GM23338 (cell line): ENCODE measurements at regions not wholly inside any gene's neighbourhood (a gene's known extent, or its start where the extent isn't known, plus 50 kb on each side); places are given as distances from the start of the nearest gene placed in this dataset.

Experiments used
- ATAC-seq: fragments of 200-7000 bp; cut with Tn5 transposase; 3 replicates; pipeline ENCODE4 v1.9.1; 2020
- DNase-seq: peaks from one replicate; pipeline ENCODE4 v3.0.0-alpha.2; 2015; ENCODE audit warnings: low spot score
- H2AFZ ChIP-seq: fragments of 200-600 bp; sonication (generic); 2 replicates; pipeline ENCODE4 v1.8.0; 2016; ENCODE audit warnings: antibody characterized with exemption, mild to moderate bottlenecking, moderate library complexity
- H3F3A ChIP-seq: fragments of 200-600 bp; sonication (generic); replicated peaks from 2 replicates; pipeline ENCODE4 v1.8.0; 2017; ENCODE audit warnings: antibody characterized with exemption, mixed run types, low read depth
- H3K27ac ChIP-seq: fragments of 200-600 bp; sonication (generic); 2 replicates; pipeline ENCODE4 v1.6.1; 2016; ENCODE audit warnings: low read depth
- H3K27me3 ChIP-seq: fragments of 200-600 bp; sonication (generic); 2 replicates; pipeline ENCODE4 v1.8.0; 2016; ENCODE audit warnings: mild to moderate bottlenecking, mixed run types, moderate library complexity; ENCODE audit not compliant: insufficient read depth
- H3K36me3 ChIP-seq: fragments of 200-600 bp; sonication (generic); 2 replicates; pipeline ENCODE4 v1.8.0; 2016; ENCODE audit warnings: mild to moderate bottlenecking; ENCODE audit not compliant: insufficient read depth
- H3K4me1 ChIP-seq: fragments of 200-600 bp; sonication (generic); 2 replicates; pipeline ENCODE4 v1.8.0; 2016; ENCODE audit warnings: mild to moderate bottlenecking, moderate library complexity; ENCODE audit not compliant: insufficient read depth
- H3K4me2 ChIP-seq: fragments of 200-600 bp; sonication (generic); 2 replicates; pipeline ENCODE4 v1.7.1; 2017; ENCODE audit warnings: mixed run types
- H3K4me3 ChIP-seq: fragments of 200-600 bp; sonication (generic); 2 replicates; pipeline ENCODE4 v1.6.1; 2016; ENCODE audit warnings: mixed run types
- H3K79me2 ChIP-seq: fragments of 200-600 bp; sonication (generic); replicated peaks from 2 replicates; pipeline ENCODE4 v1.8.0; 2017; ENCODE audit warnings: mild to moderate bottlenecking; ENCODE audit not compliant: insufficient read depth
- H3K9me2 ChIP-seq: fragments of 200-600 bp; sonication (generic); 2 replicates; pipeline ENCODE4 v1.8.0; 2017; ENCODE audit not compliant: insufficient read depth
- H4K20me1 ChIP-seq: fragments of 200-600 bp; sonication (generic); replicated peaks from 2 replicates; pipeline ENCODE4 v1.8.0; 2017; ENCODE audit warnings: mild to moderate bottlenecking; ENCODE audit not compliant: insufficient read depth
- H3K27ac Mint-ChIP-seq: 2 replicates; pipeline ENCODE4 v1.8.0; 2020; ENCODE audit warnings: inconsistent platforms, mild to moderate bottlenecking, moderate library complexity, mixed read lengths
- H3K27me3 Mint-ChIP-seq: 3 replicates; pipeline ENCODE4 v1.8.0; 2022; ENCODE audit warnings: low read depth, mild to moderate bottlenecking, moderate library complexity, mixed read lengths, inconsistent platforms; ENCODE audit not compliant: insufficient read depth, poor library complexity
- H3K36me3 Mint-ChIP-seq: 3 replicates; pipeline ENCODE4 v1.8.0; 2021; ENCODE audit warnings: low read depth, mild to moderate bottlenecking, inconsistent platforms, moderate library complexity, mixed read lengths
- H3K4me1 Mint-ChIP-seq: 3 replicates; pipeline ENCODE4 v1.8.0; 2020; ENCODE audit warnings: mild to moderate bottlenecking, inconsistent platforms, mixed read lengths
- H3K4me3 Mint-ChIP-seq: 3 replicates; pipeline ENCODE4 v1.8.0; 2021; ENCODE audit warnings: moderate library complexity, mild to moderate bottlenecking, inconsistent platforms, mixed read lengths
- H3K9me3 Mint-ChIP-seq: 3 replicates; pipeline ENCODE4 v1.8.0; 2020; ENCODE audit warnings: moderate library complexity, mild to moderate bottlenecking, inconsistent platforms, mixed read lengths
- CREB1 ChIP-seq: fragments of 250-450 bp; sonication (Bioruptor Pico); IDR thresholded peaks from 2 replicates; pipeline ENCODE4 v1.5.0; 2020; ENCODE audit warnings: low read depth, mild to moderate bottlenecking, moderate library complexity
- CTCF ChIP-seq, 2 experiments: fragments of 200-600 bp in 1 of 2; sonication (generic) in 1 of 2; conservative IDR thresholded peaks; 2 replicates each; pipeline versions ENCODE4 v1.5.1 to v1.6.1; 2016 to 2017; ENCODE audit warnings: antibody characterized with exemption in 2 of 2, low read depth in 2 of 2, mild to moderate bottlenecking in 2 of 2, moderate library complexity in 1 of 2
- ETS1 ChIP-seq: IDR thresholded peaks from 2 replicates; pipeline ENCODE4 v1.6.1; 2016; ENCODE audit warnings: antibody characterized with exemption
- EZH2 ChIP-seq: fragments of 200-600 bp; sonication (generic); IDR thresholded peaks from one replicate; pipeline ENCODE4 v1.8.0; 2017; ENCODE audit warnings: antibody characterized with exemption, mild to moderate bottlenecking, low read depth; ENCODE audit not compliant: unreplicated experiment
- EZH2phosphoT487 ChIP-seq: fragments of 200-600 bp; sonication (generic); IDR thresholded peaks from one replicate; pipeline ENCODE4 v1.8.1; 2018; ENCODE audit warnings: antibody characterized with exemption; ENCODE audit not compliant: unreplicated experiment
- JUNB ChIP-seq: IDR thresholded peaks from one replicate; pipeline ENCODE4 v1.6.1; 2016; ENCODE audit warnings: antibody characterized with exemption; ENCODE audit not compliant: unreplicated experiment
- NANOG ChIP-seq: IDR thresholded peaks from 2 replicates; pipeline ENCODE4 v1.6.1; 2016; ENCODE audit warnings: antibody characterized with exemption, borderline replicate concordance
- POLR2AphosphoS5 ChIP-seq: IDR thresholded peaks from 2 replicates; pipeline ENCODE4 v1.6.1; 2016; ENCODE audit warnings: antibody characterized with exemption, low read depth
- REST ChIP-seq: IDR thresholded peaks from one replicate; pipeline ENCODE4 v1.6.1; 2018; ENCODE audit warnings: antibody characterized with exemption; ENCODE audit not compliant: unreplicated experiment
- STAT1 ChIP-seq: IDR thresholded peaks from one replicate; pipeline ENCODE4 v1.6.1; 2016; ENCODE audit warnings: antibody characterized with exemption; ENCODE audit not compliant: unreplicated experiment
- ZNF114 ChIP-seq: fragments of 250-450 bp; sonication (Bioruptor Pico); IDR thresholded peaks from 2 replicates; pipeline ENCODE4 v1.5.0; 2020; ENCODE audit warnings: mild to moderate bottlenecking, moderate library complexity
- ZNF331 ChIP-seq: fragments of 250-450 bp; sonication (Bioruptor Pico); IDR thresholded peaks from 2 replicates; pipeline ENCODE4 v1.5.0; 2020; ENCODE audit warnings: low read depth, mild to moderate bottlenecking, moderate library complexity
- ZNF462 ChIP-seq: fragments of 250-450 bp; sonication (Bioruptor Pico); IDR thresholded peaks from 2 replicates; pipeline ENCODE4 v1.5.0; 2020; ENCODE audit warnings: mild to moderate bottlenecking, moderate library complexity

GRCh38 chr4:114383067-114383466 is 215.5 kb upstream of the UGT8 start:
- ATAC-seq = no peak

More at GRCh38 chr4:114383067-114383466, 215.5 kb upstream of the UGT8 start:
- H3K4me3 Mint-ChIP-seq = no peak overlapping the region
- no peak overlapping the region for H2AFZ ChIP-seq
- TF ChIP-seq POLR2AphosphoS5 (no peak), ETS1 (no peak), REST (no peak), NANOG (no peak), CTCF (conservative IDR thresholded peaks at IDR 0.05; ENCODE audit: low read depth in 2 of 2) (no peak), CREB1 (no peak), ZNF331 (no peak), EZH2 (no peak), ZNF462 (no peak), EZH2phosphoT487 (no peak), STAT1 (no peak), JUNB (no peak), ZNF114 (no peak)
- no peak for DNase-seq
- no peaks in the 10 kb centered on the region for H3K27me3 ChIP-seq
- H3F3A ChIP-seq = no peaks in the 10 kb centered on the region
- no peak overlapping the region for H3K27ac Mint-ChIP-seq
- H3K4me3 ChIP-seq = no peak overlapping the region
- no peaks in the 10 kb centered on the region for H3K9me3 Mint-ChIP-seq
- no peaks in the 10 kb centered on the region for H3K27me3 Mint-ChIP-seq
- H3K4me2 ChIP-seq = no peak overlapping the region
- H3K36me3 Mint-ChIP-seq = no peaks in the 10 kb centered on the region
- no peaks in the 10 kb centered on the region for H3K36me3 ChIP-seq
- 0 out of 3 replicates have a peak, but pooled peaks cover 3% of the 10 kb centered on the region for H3K4me1 Mint-ChIP-seq
- H3K79me2 ChIP-seq = no peaks in the 10 kb centered on the region
- H3K27ac ChIP-seq = no peak overlapping the region
- H3K9me2 ChIP-seq = no peaks in the 10 kb centered on the region
- no peaks in the 10 kb centered on the region for H4K20me1 ChIP-seq
- no peaks in the 10 kb centered on the region for H3K4me1 ChIP-seq
